Glutamatergic neuron (in vitro differentiated cells): ENCODE measurements at regions not wholly inside any gene's neighbourhood (a gene's known extent, or its start where the extent isn't known, plus 50 kb on each side); places are given as distances from the start of the nearest gene placed in this dataset.
"Not testable (repeated sequence)": the region's sequence is repeated elsewhere in the genome, so short reads cannot be mapped to it uniquely, and the experiment has no call there.

Experiments used
- DNase-seq: peaks from one replicate; pipeline ENCODE4 v3.0.0; 2022
- H3K27ac Mint-ChIP-seq: one replicate; pipeline ENCODE4 v1.8.0; 2020; ENCODE audit warnings: mild to moderate bottlenecking, mixed read lengths, inconsistent platforms; ENCODE audit not compliant: unreplicated experiment
- H3K27me3 Mint-ChIP-seq: one replicate; pipeline ENCODE4 v1.8.0; 2020; ENCODE audit warnings: mild to moderate bottlenecking, moderate library complexity, mixed read lengths, inconsistent platforms; ENCODE audit not compliant: unreplicated experiment
- H3K36me3 Mint-ChIP-seq: one replicate; pipeline ENCODE4 v1.8.0; 2020; ENCODE audit warnings: mild to moderate bottlenecking, mixed read lengths, inconsistent platforms; ENCODE audit not compliant: unreplicated experiment
- H3K4me1 Mint-ChIP-seq: one replicate; pipeline ENCODE4 v1.8.0; 2020; ENCODE audit warnings: mild to moderate bottlenecking, low read depth, mixed read lengths, inconsistent platforms; ENCODE audit not compliant: unreplicated experiment
- H3K4me3 Mint-ChIP-seq: one replicate; pipeline ENCODE4 v1.8.0; 2020; ENCODE audit warnings: mild to moderate bottlenecking, mixed read lengths, inconsistent platforms; ENCODE audit not compliant: unreplicated experiment
- H3K9me3 Mint-ChIP-seq: one replicate; pipeline ENCODE4 v1.8.0; 2020; ENCODE audit warnings: mild to moderate bottlenecking, moderate library complexity, mixed read lengths, inconsistent platforms; ENCODE audit not compliant: unreplicated experiment
- TF ChIP-seq, protein P1 (sequence below): fragments of 200-600 bp; sonication (generic); IDR thresholded peaks from one replicate; pipeline ENCODE4 v1.5.0; 2021; ENCODE audit not compliant: partially characterized antibody, unreplicated experiment

DNA sequence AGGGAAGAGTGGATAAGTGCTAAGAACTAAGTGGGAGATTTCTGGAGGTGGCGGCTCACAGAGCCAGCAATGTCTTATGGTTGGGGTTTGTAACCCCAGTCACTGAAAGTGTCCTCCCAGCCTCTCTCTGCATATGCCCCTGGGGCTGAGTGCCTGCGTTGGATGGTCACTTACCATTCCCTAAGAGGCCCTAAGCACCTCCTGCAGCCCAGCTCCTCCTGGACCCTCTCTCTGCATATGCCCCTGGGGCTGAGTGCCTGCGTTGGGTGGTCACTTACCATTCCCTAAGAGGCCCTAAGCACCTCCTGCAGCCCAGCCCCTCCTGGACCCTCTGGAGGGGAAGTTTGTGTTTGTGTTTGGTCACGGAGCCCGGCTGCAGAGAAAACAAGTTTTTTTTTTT lies 425.8 kb downstream of the TMEM121 start:
- no peak overlapping the region for H3K27ac Mint-ChIP-seq
- TF ChIP-seq, protein P1, sequence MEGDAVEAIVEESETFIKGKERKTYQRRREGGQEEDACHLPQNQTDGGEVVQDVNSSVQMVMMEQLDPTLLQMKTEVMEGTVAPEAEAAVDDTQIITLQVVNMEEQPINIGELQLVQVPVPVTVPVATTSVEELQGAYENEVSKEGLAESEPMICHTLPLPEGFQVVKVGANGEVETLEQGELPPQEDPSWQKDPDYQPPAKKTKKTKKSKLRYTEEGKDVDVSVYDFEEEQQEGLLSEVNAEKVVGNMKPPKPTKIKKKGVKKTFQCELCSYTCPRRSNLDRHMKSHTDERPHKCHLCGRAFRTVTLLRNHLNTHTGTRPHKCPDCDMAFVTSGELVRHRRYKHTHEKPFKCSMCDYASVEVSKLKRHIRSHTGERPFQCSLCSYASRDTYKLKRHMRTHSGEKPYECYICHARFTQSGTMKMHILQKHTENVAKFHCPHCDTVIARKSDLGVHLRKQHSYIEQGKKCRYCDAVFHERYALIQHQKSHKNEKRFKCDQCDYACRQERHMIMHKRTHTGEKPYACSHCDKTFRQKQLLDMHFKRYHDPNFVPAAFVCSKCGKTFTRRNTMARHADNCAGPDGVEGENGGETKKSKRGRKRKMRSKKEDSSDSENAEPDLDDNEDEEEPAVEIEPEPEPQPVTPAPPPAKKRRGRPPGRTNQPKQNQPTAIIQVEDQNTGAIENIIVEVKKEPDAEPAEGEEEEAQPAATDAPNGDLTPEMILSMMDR: no peak
- peaks cover 9% of the 10 kb centered on the region for H3K36me3 Mint-ChIP-seq
- peaks cover 21% of the 10 kb centered on the region for H3K9me3 Mint-ChIP-seq
- peaks cover 3% of the 10 kb centered on the region for H3K27me3 Mint-ChIP-seq
- no peak for DNase-seq
- H3K4me3 Mint-ChIP-seq: no peak overlapping the region
- H3K4me1 Mint-ChIP-seq: no peaks in the 10 kb centered on the region

DNA sequence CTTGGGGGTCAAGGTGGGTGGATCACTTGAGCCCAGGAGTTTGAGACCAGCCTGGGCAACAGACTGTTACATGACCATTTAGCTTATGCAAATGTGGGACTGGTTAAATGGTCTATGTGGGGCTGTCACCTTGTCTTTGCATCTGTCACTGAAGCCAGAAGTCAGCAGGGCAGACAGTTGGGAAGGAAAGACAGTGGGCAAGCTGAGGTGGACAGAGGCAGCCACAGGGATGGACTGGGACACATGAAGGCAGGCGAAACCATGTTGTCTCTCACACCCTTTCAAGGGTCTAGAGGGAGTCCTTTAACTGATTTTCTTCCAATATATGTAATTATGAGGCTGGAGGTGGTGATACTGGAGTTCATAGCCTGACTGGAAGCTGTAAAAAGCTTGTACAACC lies 426.4 kb downstream of the TMEM121 start:
- no peak overlapping the region for H3K4me3 Mint-ChIP-seq
- H3K27ac Mint-ChIP-seq: no peak overlapping the region
- peaks cover 3% of the 10 kb centered on the region for H3K27me3 Mint-ChIP-seq
- no peak for DNase-seq
- TF ChIP-seq, protein P1: no peak
- H3K36me3 Mint-ChIP-seq: peaks cover 9% of the 10 kb centered on the region
- H3K4me1 Mint-ChIP-seq: no peaks in the 10 kb centered on the region
- H3K9me3 Mint-ChIP-seq: peaks cover 19% of the 10 kb centered on the region

DNA sequence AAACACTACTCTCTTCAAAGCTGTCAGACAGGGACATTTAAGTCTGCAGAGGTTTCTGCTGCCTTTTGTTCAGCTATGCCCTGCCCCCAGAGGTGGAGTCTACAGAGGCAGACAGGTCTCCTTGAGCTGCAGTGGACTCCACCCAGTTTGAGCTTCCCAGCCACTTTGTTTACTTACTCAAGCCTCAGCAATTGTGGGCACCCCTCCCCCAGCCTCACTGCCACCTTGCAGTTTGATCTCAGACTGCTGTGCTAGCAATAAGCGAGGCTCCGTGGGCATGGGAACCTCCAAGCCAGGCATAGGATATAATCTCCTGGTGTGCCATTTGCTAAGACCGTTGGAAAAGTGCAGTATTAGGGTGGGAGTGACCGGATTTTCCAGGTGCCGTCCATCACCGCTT lies 435.2 kb downstream of the TMEM121 start:
- not testable (repeated sequence) for H3K4me1 Mint-ChIP-seq, H3K27ac Mint-ChIP-seq, H3K27me3 Mint-ChIP-seq, H3K36me3 Mint-ChIP-seq, DNase-seq, H3K4me3 Mint-ChIP-seq
- H3K9me3 Mint-ChIP-seq: peaks cover 17% of the 10 kb centered on the region

DNA sequence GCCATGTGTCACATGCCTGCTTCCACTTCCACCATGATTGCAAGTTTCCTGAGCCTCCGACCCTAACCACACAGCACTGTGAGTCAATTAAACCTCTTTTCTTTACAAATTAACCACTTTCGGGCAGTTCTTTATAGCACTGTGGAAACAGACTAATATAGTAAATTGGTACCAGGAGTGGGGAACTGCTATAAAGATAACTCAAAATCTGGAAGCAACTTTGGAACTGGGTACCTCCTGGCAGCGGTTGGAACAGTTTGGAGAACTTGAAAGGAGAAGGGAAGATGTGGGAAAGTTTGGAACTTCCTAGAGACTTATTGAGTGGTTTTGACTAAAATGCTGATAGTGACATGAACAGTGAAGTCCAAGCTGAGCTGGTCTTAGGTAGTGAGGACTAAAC lies 436.1 kb downstream of the TMEM121 start:
- TF ChIP-seq, protein P1: no peak
- Mint-ChIP-seq H3K27me3 (no peaks in the 10 kb centered on the region), H3K27ac (no peak overlapping the region), H3K36me3 (peaks cover 14% of the 10 kb centered on the region), H3K9me3 (peaks cover 22% of the 10 kb centered on the region), H3K4me3 (no peak overlapping the region), H3K4me1 (no peaks in the 10 kb centered on the region)
- no peak for DNase-seq

DNA sequence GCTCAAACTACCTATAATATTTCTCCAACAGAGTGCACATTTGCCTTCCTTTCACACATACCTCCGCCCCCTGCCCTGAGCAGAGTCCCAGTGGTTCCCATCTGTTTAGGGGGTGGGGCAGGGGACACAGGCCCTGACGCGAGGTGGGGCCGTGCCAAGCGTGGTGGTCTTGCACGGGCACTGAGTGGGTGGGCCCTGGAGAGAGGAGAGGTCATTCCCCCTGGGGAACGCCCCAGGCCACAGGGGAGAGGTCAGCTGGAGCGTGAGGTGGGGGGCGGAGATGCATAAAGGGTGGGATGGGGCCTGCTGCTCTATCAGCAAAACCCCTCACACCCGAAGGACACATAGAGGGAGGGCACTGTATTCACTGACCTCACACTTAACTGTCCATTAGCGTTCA lies 441.9 kb downstream of the TMEM121 start:
- H3K27ac Mint-ChIP-seq: no peak overlapping the region
- no peak overlapping the region for H3K4me3 Mint-ChIP-seq
- peaks cover 5% of the 10 kb centered on the region for H3K27me3 Mint-ChIP-seq
- no peak for DNase-seq
- TF ChIP-seq, protein P1: no peak
- H3K36me3 Mint-ChIP-seq: peaks cover 4% of the 10 kb centered on the region
- peaks cover 39% of the 10 kb centered on the region for H3K9me3 Mint-ChIP-seq
- H3K4me1 Mint-ChIP-seq: no peaks in the 10 kb centered on the region

DNA sequence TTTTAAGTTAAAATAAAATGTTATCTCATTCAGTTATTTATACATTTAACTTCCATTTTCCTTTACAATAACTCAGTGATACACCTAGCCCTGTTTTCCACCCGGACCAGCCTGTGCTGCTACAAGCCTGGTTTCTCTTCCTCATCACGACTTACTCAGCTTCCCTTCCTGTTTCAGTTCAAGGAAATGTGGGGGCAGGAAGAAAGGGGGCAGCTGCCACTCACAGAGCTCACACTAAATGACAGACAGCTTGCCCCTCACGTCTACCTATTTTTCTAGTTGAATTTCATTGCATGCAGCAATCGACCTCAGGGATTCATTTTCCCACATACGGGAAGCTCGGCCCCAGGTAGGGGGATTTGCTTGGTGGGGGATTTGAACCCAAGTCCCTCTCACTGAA lies 442.6 kb downstream of the TMEM121 start:
- not testable (repeated sequence) for DNase-seq, H3K36me3 Mint-ChIP-seq, H3K4me3 Mint-ChIP-seq, H3K27me3 Mint-ChIP-seq, H3K4me1 Mint-ChIP-seq, H3K27ac Mint-ChIP-seq
- peaks cover 34% of the 10 kb centered on the region for H3K9me3 Mint-ChIP-seq

DNA sequence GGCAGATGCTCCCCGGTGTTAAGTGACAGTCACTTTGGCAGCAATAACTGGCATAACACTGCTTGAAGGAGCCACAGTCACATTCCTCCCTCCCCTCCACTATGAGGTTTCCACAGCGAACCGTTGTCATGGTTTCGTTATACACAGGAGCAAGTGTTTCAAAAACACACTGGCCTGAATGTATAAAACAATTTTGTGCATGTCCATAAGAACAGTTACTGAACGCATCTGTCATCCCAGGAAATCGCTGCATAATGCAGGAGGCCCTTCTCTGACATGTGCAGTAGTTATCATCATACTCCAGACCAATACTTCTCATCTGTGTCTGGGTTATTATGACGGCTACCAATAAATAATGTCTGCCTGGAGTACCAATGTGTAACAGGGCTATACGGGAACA lies 444.4 kb downstream of the TMEM121 start:
- not testable (repeated sequence) for H3K27ac Mint-ChIP-seq, H3K4me3 Mint-ChIP-seq, H3K36me3 Mint-ChIP-seq, H3K4me1 Mint-ChIP-seq, DNase-seq, H3K27me3 Mint-ChIP-seq
- H3K9me3 Mint-ChIP-seq: peaks cover 42% of the 10 kb centered on the region
